IPS DF 4.7 (cell line): ENCODE measurements at regions not wholly inside any gene's neighbourhood (a gene's known extent, or its start where the extent isn't known, plus 50 kb on each side); places are given as distances from the start of the nearest gene placed in this dataset.
"Not testable (repeated sequence)": the region's sequence is repeated elsewhere in the genome, so short reads cannot be mapped to it uniquely, and the experiment has no call there.

Experiments used
- DNase-seq: peaks from one replicate; pipeline ENCODE4 v3.0.0-alpha.2; 2013; ENCODE audit warnings: low spot score; ENCODE audit errors: extremely low read depth

DNA sequence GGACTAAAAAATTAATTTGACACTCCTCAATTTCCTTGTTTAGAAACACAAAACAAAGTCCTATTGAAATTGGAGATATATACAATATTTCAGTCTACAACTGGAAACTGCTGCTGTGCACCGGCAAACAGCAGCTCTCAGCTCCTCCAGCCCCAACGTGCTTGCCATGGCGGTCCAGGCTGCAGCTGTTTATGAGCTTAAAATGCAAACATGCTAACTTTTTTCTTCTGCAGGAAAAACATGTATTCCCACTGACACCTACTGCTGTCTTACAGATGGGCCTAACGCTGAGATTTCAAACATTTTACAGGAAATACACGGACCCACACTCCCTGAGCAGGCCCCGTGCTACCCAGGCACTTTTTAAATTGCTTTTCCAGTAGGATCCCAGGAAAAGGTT, 195.5 kb downstream of the BCL11A start:
- DNase-seq, result no peak

DNA sequence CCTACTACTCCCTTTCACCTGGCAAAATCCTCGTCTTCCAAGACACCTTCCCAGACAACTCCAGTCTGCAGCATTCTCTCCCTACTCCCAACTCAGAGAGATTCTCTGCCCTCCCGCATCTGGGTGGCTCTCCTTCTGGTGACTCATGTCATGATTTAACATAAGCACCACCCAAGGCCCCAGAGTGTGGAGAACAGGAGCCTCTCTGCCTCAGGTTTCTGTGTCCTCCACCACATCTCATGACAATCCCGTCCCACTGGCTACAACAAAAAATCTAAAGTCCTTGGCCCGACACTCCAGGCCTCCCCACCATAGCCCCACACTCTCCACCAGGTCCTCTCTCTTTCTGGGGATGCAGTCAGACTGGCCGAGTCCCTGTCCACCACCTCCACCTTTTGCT, 197.1 kb downstream of the BCL11A start:
- no peak for DNase-seq

DNA sequence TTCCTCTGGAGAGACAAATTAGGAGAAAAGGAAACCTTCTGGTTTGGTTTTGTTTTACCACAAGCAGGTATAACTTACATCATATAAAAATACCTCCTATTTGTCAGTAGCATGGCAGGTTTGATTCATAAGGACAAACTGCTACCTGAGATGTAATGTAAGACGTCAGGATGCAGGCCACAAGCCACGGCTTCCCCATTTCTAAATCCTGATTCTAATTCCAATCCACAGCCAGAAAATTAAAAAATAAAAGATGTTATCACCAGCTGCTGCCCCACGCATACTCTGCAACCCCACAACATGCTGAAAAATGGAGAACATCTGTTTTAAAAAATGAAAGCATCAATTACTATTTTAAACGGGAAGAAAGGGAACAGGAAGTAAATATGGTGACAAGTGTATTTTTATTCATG, 197.6 kb downstream of the BCL11A start:
- DNase-seq, result no peak

DNA sequence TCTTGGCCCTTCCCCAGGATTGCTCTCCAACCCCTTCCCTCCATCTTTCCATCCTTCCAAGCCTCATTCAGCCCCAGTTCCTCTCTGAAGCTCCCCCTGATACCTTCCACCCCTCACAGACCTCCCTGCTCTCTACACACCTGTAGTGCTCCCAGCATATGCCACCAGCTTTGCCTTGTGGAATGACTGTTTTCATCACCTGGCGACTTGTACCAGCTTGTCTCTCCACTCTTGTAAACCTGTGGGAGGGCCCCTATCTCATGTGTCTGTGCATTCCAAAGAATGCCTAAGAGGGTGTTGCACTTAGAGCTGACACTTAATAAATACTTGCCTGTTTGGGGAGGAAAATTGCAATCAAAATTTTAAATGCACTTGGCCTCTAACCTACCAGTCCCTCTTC, 198.7 kb downstream of the BCL11A start:
- no peak for DNase-seq

DNA sequence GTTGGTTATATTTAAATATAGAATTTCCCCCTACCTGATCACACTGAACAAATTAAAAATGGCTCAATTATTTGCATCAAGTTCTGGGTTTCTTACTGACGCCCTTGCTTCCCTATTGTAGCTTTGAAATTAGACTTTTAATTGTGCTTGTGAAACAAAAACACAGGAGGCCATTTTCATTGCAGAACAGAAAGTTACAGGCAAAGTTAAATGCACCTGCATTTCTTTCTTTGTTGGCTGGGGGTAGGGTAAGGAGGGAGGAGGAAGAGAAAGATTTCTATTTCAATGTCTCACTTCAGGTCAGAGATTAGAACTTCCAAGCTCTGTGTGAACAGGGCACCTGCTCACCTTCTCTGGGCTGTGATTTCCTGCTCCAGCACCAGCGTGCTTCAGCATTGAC, 199.6 kb downstream of the BCL11A start:
- DNase-seq, result no peak

DNA sequence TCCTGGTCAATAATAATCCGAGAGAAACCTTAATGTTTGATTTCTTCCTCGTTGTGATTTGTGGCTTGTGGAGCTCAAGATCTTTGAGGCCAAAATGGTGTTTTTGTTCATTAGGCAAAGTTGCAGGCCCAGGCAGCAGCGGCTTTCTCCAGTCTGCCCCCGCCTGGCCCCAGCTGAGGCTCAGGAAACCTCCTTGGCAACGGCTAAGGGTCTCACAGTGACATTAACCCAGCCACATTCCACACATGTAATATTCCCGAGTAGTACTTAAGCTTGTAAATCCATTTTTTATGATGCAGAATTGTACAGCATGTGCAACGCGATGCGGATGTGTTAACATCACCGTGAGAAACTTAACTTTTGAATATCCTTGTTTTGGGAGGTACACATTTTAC, 200.1 kb downstream of the BCL11A start:
- no peak for DNase-seq

DNA sequence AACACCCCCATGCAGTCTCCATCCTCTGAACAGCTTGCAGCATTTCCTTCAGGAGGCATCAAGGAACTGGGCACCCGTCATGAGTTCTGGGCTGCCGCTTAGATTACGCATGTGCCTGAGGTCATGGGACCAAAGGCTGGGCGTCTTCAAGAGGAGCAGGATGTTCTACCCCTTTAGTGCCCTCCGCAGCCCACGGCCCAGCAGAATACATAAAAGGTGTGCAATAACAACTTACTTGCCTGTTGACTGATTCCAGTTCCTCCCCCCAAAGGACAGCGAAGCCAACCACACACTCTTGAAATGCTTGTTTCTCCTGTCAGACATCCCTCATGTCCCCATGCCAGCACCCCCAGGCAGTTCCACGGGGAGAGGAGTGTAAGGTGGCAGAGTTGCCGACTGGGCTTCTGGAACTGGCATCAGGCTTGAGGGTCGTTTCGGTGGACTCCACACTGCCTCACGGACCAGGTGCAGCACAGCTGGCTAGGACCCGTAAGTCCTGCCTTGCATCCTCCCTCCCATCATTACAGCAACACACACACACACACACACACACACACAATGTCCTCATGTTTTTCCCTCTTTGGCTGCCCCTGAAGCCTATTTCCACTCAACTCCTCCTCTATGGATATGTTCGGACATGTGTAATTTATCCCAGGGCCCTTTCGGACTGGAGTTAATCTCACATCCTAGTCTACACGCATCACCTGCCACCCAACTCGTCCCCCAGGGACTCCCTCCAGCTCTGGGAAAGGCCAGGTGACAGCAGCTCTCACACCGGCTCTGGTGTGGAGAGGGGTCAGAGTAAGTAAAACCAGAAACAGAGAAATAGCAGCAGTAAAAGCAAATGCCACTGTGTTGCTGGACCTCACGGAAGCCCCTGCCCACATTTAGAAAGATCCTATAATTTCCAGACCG, 200.7 kb downstream of the BCL11A start:
- no peak for DNase-seq

DNA sequence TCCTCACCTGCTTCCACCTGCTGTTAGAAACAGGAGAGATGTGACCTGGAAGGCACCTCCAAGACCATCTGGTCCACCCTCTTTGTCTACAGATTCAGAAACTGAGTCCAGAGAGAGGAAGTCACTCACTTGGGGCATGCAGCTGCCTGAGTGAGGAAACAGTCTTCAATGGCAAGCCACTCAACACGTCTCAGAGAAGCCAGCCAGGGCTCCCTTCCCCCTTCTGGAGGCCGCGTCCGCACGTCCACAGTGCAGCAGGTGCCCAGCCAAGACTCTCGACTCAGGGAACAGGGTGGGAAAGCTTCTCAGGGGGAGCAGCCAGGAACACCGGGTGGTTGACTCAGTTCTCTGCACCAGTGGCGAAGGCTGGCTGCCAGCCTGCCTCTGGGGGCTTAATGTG, 201.7 kb downstream of the BCL11A start:
- DNase-seq, result no peak

DNA sequence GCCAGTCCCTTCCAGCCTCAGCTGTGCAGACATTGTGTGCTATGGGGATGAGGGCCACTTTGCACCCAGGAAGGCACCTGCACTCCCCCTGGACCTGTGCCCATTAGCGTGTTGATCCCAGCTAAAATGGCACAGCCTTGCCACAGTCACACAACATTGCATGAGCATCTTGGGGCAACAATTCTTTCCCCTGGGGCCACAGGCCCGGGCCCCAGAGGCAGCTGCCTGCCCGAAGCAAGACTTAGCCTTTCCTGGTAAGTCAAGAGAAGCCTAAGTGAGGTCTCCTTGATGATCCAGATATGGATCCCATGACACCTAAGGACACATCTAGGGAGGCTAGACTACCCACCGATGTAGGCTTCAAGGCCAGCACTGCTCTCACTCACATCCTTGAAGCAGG, 202.1 kb downstream of the BCL11A start:
- no peak for DNase-seq

DNA sequence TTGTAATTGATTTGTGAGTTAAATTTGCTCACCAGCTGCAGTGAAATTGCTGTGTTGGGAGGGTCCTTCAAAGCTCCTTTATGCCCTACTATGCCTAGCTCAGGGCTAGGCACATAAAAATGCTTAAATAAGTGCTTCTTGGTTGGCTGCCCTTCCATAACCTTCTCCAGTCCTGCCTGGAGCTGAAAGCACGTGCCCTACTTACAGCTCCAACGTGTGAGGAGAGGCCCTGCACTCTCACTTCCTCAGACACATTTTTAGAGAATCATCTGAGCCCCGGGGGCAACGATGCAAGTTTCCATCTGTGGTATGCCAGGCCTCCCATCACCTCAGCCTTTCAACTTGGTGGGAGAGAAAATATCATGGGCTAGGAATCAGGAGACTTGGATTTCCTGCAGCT, 202.7 kb downstream of the BCL11A start:
- DNase-seq, result no peak

DNA sequence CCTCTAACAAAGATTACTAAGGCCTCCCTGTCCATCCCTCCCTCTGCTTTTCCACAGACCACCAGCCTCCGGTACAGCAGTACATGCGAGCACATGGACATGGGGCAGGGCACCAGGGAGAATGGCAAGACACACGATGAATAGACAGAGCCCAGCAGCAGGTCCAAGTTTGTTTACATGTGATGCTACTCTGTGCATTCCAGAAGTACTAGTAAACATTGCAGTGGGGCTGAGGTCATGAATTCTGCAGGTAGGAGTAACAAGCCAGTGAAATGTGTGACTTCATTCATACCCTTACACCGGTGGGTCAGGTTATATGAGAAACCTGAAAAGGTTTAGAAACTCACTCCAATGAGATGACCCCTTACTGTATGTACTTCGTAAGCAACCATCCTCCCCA, 205.7 kb downstream of the BCL11A start:
- DNase-seq, result no peak

DNA sequence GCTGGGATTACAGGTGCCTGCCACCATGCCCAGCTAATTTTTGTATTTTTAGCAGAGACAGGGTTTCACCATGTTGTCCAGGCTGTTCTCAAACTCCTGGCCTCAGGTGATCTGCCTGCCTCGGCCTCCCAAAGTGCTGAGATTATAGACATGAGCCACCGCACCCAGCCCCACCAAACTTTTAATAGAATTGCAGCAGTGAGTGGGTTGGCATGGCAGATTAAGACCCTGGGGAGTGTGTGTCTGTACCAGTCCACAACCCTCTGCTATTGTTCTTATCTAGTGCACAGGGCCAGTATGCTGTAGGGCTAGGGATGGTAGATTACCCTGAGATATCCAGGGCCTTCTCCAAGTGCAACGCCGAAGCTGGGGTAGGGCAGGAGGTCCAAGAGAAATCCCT, 211.0 kb downstream of the BCL11A start:
- not testable (repeated sequence) for DNase-seq

DNA sequence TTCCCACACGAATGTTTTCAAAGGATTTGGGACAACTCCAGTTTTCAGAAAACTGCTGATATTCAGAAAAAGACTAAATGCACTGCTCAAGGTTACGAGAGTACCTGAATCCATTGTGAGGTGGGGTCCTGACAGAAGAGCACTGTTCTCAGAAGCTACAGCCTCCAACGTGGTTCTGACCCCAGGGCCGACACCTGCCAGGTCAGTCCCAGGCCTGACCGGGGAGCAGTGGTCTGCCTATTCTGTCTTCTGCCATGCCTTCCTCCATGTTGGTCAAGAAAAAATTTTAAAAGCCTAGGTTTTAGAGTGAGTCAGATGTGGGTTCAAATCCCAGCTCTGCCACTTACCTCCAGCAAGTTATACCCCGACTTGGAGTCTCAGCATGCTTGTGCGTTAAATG, 212.3 kb downstream of the BCL11A start:
- DNase-seq, result no peak

DNA sequence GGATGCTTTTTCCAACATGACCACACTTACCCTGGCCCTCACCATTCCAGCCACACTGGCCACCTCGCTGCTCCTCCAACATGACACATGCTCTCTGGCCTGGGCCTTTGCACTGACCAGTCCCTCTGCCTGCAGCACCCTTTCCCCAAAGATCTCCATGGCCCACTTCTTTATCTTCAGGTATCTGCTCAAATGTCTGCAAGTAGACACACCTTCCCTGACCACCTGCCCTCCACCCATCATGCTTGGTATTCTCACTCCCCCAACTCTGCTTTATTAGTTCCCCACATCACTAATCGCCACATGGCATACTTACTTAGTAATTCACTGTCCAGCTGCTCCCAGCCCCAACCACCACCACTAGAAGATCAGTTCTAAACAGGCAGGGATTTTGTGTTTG, 214.2 kb downstream of the BCL11A start:
- no peak for DNase-seq

DNA sequence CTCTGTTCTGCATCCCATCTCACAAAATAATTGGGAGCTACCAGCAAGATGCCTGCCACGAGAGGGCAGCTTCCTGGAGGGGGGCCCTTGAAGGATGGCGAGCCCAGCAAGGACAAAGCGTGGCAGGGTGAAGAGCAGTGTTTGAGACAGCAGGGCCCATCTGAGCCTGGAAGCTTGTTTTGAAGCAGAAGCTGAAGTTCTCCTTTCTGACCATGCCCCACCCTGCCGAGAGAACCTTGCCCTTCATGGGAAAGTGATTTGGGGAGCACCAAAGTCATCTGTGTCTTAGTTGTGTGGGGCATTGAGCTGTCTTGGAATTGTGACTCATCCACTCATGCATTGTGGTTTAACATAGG, 216.3 kb downstream of the BCL11A start:
- DNase-seq, result peak; percentile 9

DNA sequence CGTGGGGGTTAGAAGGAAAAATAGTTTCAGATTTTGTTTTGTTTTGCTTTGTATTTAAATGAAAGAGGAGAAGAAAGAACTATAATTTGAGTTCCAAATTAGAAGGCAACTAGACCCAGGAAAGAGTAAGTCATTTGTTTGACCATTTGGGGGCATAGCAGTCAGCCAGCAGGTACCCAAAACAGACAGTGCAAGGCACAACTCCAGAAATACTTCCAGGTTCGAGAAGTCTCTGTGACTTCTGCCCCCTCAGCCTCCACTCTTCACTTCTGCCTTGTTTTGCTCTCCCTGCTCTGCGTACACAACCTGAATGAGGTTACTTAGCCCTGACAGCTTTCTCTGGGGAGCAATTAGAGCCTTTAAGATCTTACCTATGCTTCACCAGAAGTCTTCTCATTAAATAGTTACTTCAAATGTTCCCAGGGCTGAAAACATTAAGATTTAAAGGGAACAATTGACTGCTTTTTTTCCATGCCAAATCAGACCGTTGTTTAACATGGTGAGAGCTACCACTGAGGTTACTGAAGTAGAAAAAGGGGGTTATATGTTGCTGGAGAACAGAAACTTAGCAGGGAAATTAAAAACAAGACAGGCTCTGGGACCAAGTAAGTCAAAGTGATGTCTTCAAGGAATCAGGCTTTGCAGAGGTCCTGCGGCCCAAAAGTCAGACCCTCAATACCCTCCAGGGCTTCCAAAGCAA, 216.9 kb downstream of the BCL11A start:
- DNase-seq, result no peak

DNA sequence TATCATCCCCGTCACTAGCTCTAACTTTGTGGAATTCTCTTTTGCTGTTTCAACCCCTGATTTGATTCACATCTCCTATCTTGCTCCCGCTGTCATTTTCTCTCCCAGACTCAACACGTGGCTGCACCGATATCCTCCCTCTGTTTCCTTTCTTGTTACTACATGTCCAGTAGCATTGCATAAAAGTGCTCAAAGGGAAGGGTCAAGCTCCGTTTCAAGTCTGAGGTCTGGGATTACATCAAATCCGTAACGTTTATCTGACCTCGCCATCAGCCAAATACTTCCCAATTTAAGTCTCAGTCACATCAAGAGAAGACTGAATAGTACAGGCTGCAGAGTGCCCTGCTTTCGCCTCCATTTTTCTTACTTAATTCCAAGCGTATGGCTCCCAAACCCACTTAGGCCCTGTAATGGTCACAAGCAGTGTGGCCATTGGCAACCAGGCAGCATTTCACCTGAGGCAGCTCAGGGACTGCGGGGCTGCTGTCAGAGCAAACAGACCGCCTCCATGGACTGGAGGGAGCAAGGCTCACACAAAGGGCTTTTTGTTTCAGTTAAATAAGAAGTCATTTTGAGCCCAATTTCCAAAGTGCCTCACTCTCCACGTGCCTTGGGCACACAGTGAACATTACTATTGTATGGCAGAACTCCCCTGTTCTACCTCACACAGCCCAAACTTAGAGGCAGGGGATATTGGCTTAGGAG, 217.8 kb downstream of the BCL11A start:
- no peak for DNase-seq

DNA sequence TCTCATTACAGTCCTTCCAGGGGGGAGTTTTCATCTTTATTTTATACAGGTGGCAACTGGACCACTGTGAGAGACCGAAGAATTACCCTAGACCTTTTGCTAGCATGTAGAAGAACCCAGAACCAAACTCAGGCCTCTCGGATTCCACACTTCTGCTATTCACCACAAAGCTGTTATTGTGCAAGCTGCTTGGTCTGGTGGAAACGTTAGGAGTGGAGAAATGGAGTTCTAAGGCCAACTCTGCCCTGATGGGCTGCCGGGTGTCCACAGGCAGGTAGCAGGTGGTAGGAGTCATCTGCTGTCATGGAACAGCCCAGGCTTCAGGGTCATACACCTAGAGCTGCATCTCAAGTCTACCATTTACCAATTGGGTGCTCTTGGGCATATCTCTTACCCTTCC, 218.8 kb downstream of the BCL11A start:
- DNase-seq, result no peak

DNA sequence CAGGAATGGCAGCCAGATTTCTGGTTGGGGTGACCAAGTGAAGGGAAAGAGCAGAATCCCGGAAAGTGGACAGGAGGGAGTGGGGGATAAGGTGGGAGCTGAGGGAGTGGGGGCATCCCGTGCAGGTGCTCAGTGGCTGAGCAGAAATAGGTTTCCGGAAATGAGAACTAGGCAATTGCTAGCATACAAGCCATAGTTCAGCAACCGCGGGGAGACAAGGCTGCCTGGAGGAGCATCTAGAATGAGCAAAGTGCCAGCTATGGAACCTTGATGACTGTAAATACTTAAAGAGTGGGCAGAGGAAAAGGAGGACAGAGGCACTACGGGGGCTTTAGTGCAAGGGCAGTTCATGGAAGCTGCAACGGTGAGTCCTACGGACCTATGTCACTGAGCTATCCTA, 220.2 kb downstream of the BCL11A start:
- DNase-seq, result no peak

DNA sequence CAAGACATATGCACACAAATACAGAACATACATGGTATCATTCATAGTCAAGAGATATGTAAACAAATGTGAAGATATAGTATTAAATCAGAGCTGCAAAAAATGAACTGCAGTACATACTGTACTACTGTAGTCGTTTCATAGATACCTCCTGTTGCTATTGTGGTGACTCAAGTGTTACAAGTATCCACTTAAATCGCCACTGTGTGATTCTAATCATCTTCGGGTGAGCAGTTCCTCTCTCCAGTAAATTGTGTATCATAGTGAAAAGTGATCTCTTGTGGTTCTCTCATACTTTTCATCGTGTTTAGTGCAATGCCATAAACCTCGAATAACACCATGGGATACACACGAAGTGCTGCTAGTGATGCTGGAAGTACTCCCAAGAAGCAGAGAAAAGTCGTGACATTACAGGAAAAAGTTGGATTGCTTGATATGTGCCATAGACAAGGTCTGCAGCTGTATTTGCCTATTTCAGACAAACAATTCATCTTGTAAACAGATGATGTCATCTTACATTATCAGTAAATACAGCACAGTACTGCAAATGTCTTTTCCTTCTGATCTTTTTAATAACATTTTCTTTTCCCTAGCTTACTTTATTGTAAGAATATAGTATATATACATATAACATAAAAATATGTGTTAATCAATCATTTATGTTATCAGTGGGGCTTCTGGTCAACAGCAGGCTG, 222.2 kb downstream of the BCL11A start:
- no peak for DNase-seq

DNA sequence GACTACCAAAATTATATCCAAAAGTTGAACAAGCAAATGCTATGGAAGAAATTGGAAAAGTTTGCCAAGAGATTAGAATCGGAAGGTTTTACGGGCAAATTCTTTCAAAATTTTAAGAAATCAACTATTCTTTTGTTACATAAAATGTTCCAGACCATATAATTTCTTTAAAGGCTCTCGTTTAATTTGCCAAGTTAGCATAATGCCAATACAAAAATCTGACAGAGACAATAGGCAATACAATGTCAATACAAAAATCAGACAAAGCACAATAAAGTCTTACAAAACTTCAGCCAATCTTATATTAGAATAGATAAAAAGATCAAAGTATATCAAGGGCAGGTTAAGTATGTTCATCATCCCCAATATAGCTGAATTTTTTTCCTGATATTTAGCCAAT, 224.2 kb downstream of the BCL11A start:
- DNase-seq, result no peak

DNA sequence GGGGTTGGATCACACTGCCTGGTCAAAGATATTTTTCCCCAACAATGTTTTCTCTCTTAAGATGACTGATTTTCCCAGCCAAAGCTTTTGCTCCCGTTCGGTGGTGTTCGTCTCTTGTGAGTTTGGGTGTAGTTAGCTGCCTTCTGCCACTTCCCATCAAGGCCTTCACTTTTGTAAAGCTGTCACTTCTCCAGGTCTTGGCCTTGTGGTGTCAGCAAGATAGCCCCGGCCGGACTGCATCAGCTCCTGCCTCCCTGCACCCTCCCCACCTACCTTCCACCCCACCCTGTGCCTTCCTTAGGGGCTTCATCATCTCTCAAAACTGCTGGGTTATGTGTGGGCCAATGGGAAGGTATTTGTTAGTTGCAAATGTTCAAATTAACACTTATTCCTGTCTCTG, 228.9 kb downstream of the BCL11A start:
- no peak for DNase-seq
